ENCODE measurements at regions not wholly inside any gene's neighbourhood (a gene's known extent, or its start where the extent isn't known, plus 50 kb on each side); places are given as distances from the start of the nearest gene placed in this dataset.

- no peaks in the 10 kb centered on the region for H3K27me3 ChIP-seq (ENCODE audit: insufficient read depth, low read length)
- no peaks in the 10 kb centered on the region for H3K4me1 ChIP-seq (ENCODE audit: insufficient read depth, low read length)
- no peak overlapping the region for H3K27ac ChIP-seq (ENCODE audit: low read depth, low read length)
- no peaks in the 10 kb centered on the region for H3K9me3 ChIP-seq (ENCODE audit: low read depth, low read length)
- H4K20me1 ChIP-seq (ENCODE audit: insufficient read depth, low read length), result no peaks in the 10 kb centered on the region
- H3K79me2 ChIP-seq (ENCODE audit: insufficient read depth, low read length), result no peaks in the 10 kb centered on the region
- H3K4me3 ChIP-seq (ENCODE audit: insufficient read depth, low read length), result no peak overlapping the region
- DNase-seq (ENCODE audit: insufficient read length, low spot score, missing footprints), result no peak
- H3K4me2 ChIP-seq (ENCODE audit: insufficient read depth, low read length), result no peak overlapping the region
- TF ChIP-seq CTCF (IDR thresholded peaks at IDR 0.05; ENCODE audit: extremely low read depth, low read depth, low read length), result no peak
- no peaks in the 10 kb centered on the region for H3K36me3 ChIP-seq (ENCODE audit: insufficient read depth, low read length)
- H2AFZ ChIP-seq (ENCODE audit: low read length), result no peak overlapping the region
Measured at GRCh38 chr9:32918628-32919027, 82.8 kb downstream of the APTX start.
